Right lobe of liver (tissue), 6 donors: ENCODE measurements at regions not wholly inside any gene's neighbourhood (a gene's known extent, or its start where the extent isn't known, plus 50 kb on each side); places are given as distances from the start of the nearest gene placed in this dataset.

Experiments used
- ATAC-seq, 4 donors: fragments of 200-7000 bp; cut with Tn5 transposase; one replicate each; pipeline ENCODE4 v1.9.1; 2020; ENCODE audit warnings: mild to moderate bottlenecking in 4 of 4, moderate library complexity in 4 of 4
- DNase-seq, 3 donors: peaks; one replicate each; pipeline ENCODE4 v3.0.0-alpha.2; 2020
- H3K27ac ChIP-seq, 3 donors: fragments of 200-600 bp; one replicate each; pipeline ENCODE4 v1.8.0; 2022
- H3K27me3 ChIP-seq, 2 donors: fragments of 200-600 bp; one replicate each; pipeline ENCODE4 v1.8.0; 2022
- H3K36me3 ChIP-seq, 4 donors: fragments of 200-600 bp; sonication (generic) in 1 of 4; one replicate each; pipeline versions ENCODE4 v1.5.1 to v1.8.0; 2017 to 2022; ENCODE audit warnings: control low read depth in 1 of 4
- H3K4me1 ChIP-seq, 4 donors: fragments of 200-600 bp; sonication (generic) in 1 of 4; one replicate each; pipeline versions ENCODE4 v1.5.1 to v1.8.0; 2017 to 2022; ENCODE audit warnings: control low read depth in 1 of 4
- H3K4me3 ChIP-seq, 3 donors: fragments of 200-600 bp; one replicate each; pipeline ENCODE4 v1.8.0; 2022
- H3K9me3 ChIP-seq, 4 donors: fragments of 200-600 bp; sonication (generic) in 1 of 4; one replicate each; pipeline versions ENCODE4 v1.5.1 to v1.8.0; 2017 to 2022; ENCODE audit warnings: control low read depth in 1 of 4
- CTCF ChIP-seq, 4 donors: fragments of 200-600 bp in 3 of 4; fragments of 450-650 bp in 1 of 4; IDR thresholded peaks; one replicate each; pipeline versions ENCODE4 v1.5.1 to v1.8.0; 2016 to 2022; ENCODE audit warnings: antibody characterized with exemption in 4 of 4, mild to moderate bottlenecking in 2 of 4
- POLR2A ChIP-seq: fragments of 450-650 bp; IDR thresholded peaks from one replicate; pipeline ENCODE4 v1.6.1; 2017; ENCODE audit warnings: antibody characterized with exemption, mild to moderate bottlenecking
- WGBS: methylation state at CpG from one replicate; pipeline ENCODE4 v1.1.6; 2018; ENCODE audit warnings: low coverage, low lambda C conversion rate; ENCODE audit not compliant: insufficient coverage; ENCODE audit errors: missing lambda C conversion rate; 5-methylcytosine and 5-hydroxymethylcytosine counted together
- intact Hi-C, 2 donors: fragments of 100-400 bp; cut with DNase I; formaldehyde crosslinking; loops; one replicate each; pipeline versions ENCODE4 v1.11.2 to v1.14.1; 2022
- donor health status: DM: no; HTN: yes; CAD: no.
- donor health status: DM: no; HTN: no; CAD: no.
- donor health status: DM: no; HTN: no; CAD: no.
- donor health status: DM: no; HTN: yes; CAD: no.
- donor health status: DM: no; HTN: yes; CAD: no.

GRCh38 chr1:238232084-238232710, 341.5 kb upstream of the ZP4 start:
- no peaks in the 10 kb centered on the region for H3K9me3 ChIP-seq
- intact Hi-C loops, result no loop called here
- H3K27me3 ChIP-seq, result no peaks in the 10 kb centered on the region
- no peak overlapping the region for H3K27ac ChIP-seq
- 83% methylated on average over 2 of the region's 3 CpGs for WGBS
- ATAC-seq (no peak), DNase-seq (no peak)
- H3K36me3 ChIP-seq, result no peaks in the 10 kb centered on the region
- H3K4me1 ChIP-seq, result no peaks in the 10 kb centered on the region
- TF ChIP-seq POLR2A (no peak), CTCF (IDR thresholded peaks at IDR 0.05) (no peak)
- H3K4me3 ChIP-seq, result no peak overlapping the region

GRCh38 chr1:238226810-238227209, 336.1 kb upstream of the ZP4 start:
- no peaks in the 10 kb centered on the region for H3K9me3 ChIP-seq
- intact Hi-C loops, result no loop called here
- no peak overlapping the region for H3K4me3 ChIP-seq
- DNase-seq, result no peak
- TF ChIP-seq POLR2A, result no peak
- TF ChIP-seq CTCF (IDR thresholded peaks at IDR 0.05), result no peak
- H3K36me3 ChIP-seq, result no peaks in the 10 kb centered on the region
- WGBS, result 60% methylated on average over 1 of the region's 2 CpGs
- no peak for ATAC-seq
- H3K27me3 ChIP-seq, result no peaks in the 10 kb centered on the region
- H3K27ac ChIP-seq, result no peak overlapping the region
- H3K4me1 ChIP-seq, result no peaks in the 10 kb centered on the region

- no peak for TF ChIP-seq POLR2A
- no peak for TF ChIP-seq CTCF (IDR thresholded peaks at IDR 0.05)
- no peak for DNase-seq
- H3K4me3 ChIP-seq, result no peak overlapping the region
- intact Hi-C loops, result no loop called here
- H3K36me3 ChIP-seq, result no peaks in the 10 kb centered on the region
- H3K27me3 ChIP-seq, result no peaks in the 10 kb centered on the region
- 78% methylated on average over 3 of the region's 3 CpGs for WGBS
- H3K4me1 ChIP-seq, result no peaks in the 10 kb centered on the region
- H3K9me3 ChIP-seq, result no peaks in the 10 kb centered on the region
- no peak for ATAC-seq
- no peak overlapping the region for H3K27ac ChIP-seq
Observed at GRCh38 chr1:238223076-238223640, 332.4 kb upstream of the ZP4 start.

- intact Hi-C loops, result no loop called here
- TF ChIP-seq CTCF (IDR thresholded peaks at IDR 0.05) (no peak), POLR2A (no peak)
- H3K27ac ChIP-seq, result no peak overlapping the region
- H3K9me3 ChIP-seq, result no peaks in the 10 kb centered on the region
- no peaks in the 10 kb centered on the region for H3K27me3 ChIP-seq
- H3K36me3 ChIP-seq, result no peaks in the 10 kb centered on the region
- no peak overlapping the region for H3K4me3 ChIP-seq
- no peaks in the 10 kb centered on the region for H3K4me1 ChIP-seq
- DNase-seq, result no peak
- no peak for ATAC-seq
- WGBS, result 47% methylated on average over 4 of the region's 4 CpGs
Observed at GRCh38 chr1:238221738-238222137, 331.0 kb upstream of the ZP4 start.
